ENCODE measurements at regions not wholly inside any gene's neighbourhood (a gene's known extent, or its start where the extent isn't known, plus 50 kb on each side); places are given as distances from the start of the nearest gene placed in this dataset.

GRCh38 chr7:119452401-119452800 lies 820.6 kb upstream of the KCND2 start:
- TF ChIP-seq CTCF (IDR thresholded peaks at IDR 0.05; ENCODE audit: insufficient read depth, low read depth, low read length), result no peak
- no peak for TF ChIP-seq EZH2 (IDR thresholded peaks at IDR 0.05; ENCODE audit: insufficient read depth, low read length)

Data from astrocyte (in vitro differentiated cells and primary cell).